Caco-2 (cell line): ENCODE measurements at regions not wholly inside any gene's neighbourhood (a gene's known extent, or its start where the extent isn't known, plus 50 kb on each side); places are given as distances from the start of the nearest gene placed in this dataset.

Source experiments
- BruUV-seq: library from RNA; stranded (reverse); fragments of 400-500 nt; replicated peaks from 2 replicates; lab custom pipeline; 2021; lab: Mats Ljungman, UMichigan
- CTCF ChIA-PET: fragments of 300-600 bp; sonication (Branson Sonifier 250); formaldehyde crosslinking; loops from one replicate; lab custom pipeline; 2022; ENCODE audit warnings: antibody characterized with exemption; lab: Charles Lee
- POLR2A ChIA-PET: fragments of 300-600 bp; sonication (Branson Sonifier 250); formaldehyde crosslinking; loops from one replicate; lab custom pipeline; 2022; ENCODE audit warnings: antibody characterized with exemption; lab: Charles Lee
- DNase-seq, 2 experiments: peaks; one replicate each; pipeline versions ENCODE4 v3.0.0 to v3.0.0-alpha.2; 2020 to 2022
- H3K27me3 ChIP-seq: replicated peaks from 2 replicates; pipeline ENCODE4 v1.6.0; 2011; ENCODE audit warnings: low read length; ENCODE audit not compliant: control insufficient read depth, insufficient read depth
- H3K36me3 ChIP-seq: 2 replicates; pipeline ENCODE4 v1.5.1; 2011; ENCODE audit warnings: low read length; ENCODE audit not compliant: control insufficient read depth, insufficient read depth
- H3K4me1 ChIP-seq: fragments of 250-450 bp; sonication (Bioruptor Pico); 2 replicates; pipeline ENCODE4 v1.5.1; 2020; ENCODE audit warnings: mild to moderate bottlenecking
- H3K4me3 ChIP-seq: 2 replicates; pipeline ENCODE4 v1.5.1; 2011; ENCODE audit warnings: low read depth, mild to moderate bottlenecking, control low read depth, low read length
- H3K9me3 ChIP-seq: fragments of 250-450 bp; sonication (Bioruptor Pico); 2 replicates; pipeline ENCODE4 v1.5.1; 2020; ENCODE audit warnings: mild to moderate bottlenecking, moderate library complexity
- H3K27ac Mint-ChIP-seq: one replicate; pipeline ENCODE4 v1.8.0; 2022; ENCODE audit warnings: mixed read lengths; ENCODE audit not compliant: unreplicated experiment
- H3K27me3 Mint-ChIP-seq: one replicate; pipeline ENCODE4 v1.8.0; 2022; ENCODE audit warnings: mixed read lengths; ENCODE audit not compliant: insufficient read depth, unreplicated experiment
- H3K36me3 Mint-ChIP-seq: one replicate; pipeline ENCODE4 v1.8.0; 2022; ENCODE audit warnings: mild to moderate bottlenecking, mixed read lengths; ENCODE audit not compliant: insufficient read depth, unreplicated experiment
- H3K4me1 Mint-ChIP-seq: one replicate; pipeline ENCODE4 v1.8.0; 2022; ENCODE audit warnings: low read depth, mixed read lengths; ENCODE audit not compliant: unreplicated experiment
- H3K4me3 Mint-ChIP-seq: one replicate; pipeline ENCODE4 v1.8.0; 2022; ENCODE audit warnings: mild to moderate bottlenecking, moderate library complexity, mixed read lengths; ENCODE audit not compliant: unreplicated experiment
- H3K9me3 Mint-ChIP-seq: one replicate; pipeline ENCODE4 v1.8.0; 2022; ENCODE audit warnings: mixed read lengths; ENCODE audit not compliant: unreplicated experiment
- CTCF ChIP-seq, 2 experiments: fragments of 200-600 bp in 1 of 2; IDR thresholded peaks; 1 replicate in 1 of 2; 2 replicates in 1 of 2; pipeline versions ENCODE4 v1.5.1 to v1.8.0; 2011 to 2022; ENCODE audit warnings: antibody characterized with exemption in 1 of 2, control low read depth in 1 of 2, inconsistent platforms in 1 of 2, low read depth in 1 of 2, low read length in 1 of 2, mild to moderate bottlenecking in 1 of 2, moderate library complexity in 1 of 2; ENCODE audit not compliant: insufficient read depth in 1 of 2, severe bottlenecking in 1 of 2, unreplicated experiment in 1 of 2
- intact Hi-C: fragments of 100-400 bp; cut with micrococcal nuclease; formaldehyde crosslinking; loops from one replicate; pipeline ENCODE4 v1.10.0; 2022; ENCODE audit not compliant: unreplicated experiment

DNA sequence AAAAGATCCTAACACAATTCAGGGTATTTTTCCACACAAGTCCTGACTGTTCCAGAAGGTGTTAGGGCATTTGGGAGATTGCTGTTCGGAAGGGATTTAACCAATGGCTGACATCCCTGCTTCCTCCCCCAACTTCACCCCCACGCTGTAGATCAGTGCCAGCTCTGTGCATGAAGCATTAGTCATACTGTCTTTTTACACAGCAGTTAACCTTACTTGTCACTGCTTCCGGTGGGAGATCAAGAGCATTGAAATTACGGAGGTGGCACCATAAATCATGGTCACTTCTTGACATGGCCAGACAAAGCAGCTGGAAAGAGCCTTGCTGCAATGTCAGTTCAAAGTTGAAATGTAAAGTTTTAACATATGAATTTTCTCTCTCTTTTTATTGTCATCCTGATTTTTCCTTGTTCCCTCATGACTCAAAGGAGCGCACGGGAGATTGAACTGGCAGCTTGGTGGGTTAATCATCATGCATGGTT, 70.2 kb downstream of the HRH4 start:
- Histone ChIP-seq H3K4me1 (no peaks in the 10 kb centered on the region), H3K9me3 (no peaks in the 10 kb centered on the region), H3K4me3 (no peak overlapping the region), H3K27me3 (no peaks in the 10 kb centered on the region), H3K36me3 (no peaks in the 10 kb centered on the region)
- no peak overlapping the region for H3K4me3 Mint-ChIP-seq
- ChIA-PET POLR2A (no interaction called here), CTCF (no interaction called here)
- no TSS peak for BruUV-seq
- TF ChIP-seq CTCF (IDR thresholded peaks at IDR 0.05; ENCODE audit: insufficient read depth in 1 of 2, low read depth in 1 of 2, low read length in 1 of 2, severe bottlenecking in 1 of 2, unreplicated experiment in 1 of 2), result no peak
- H3K27me3 Mint-ChIP-seq, result peaks cover 3% of the 10 kb centered on the region
- H3K36me3 Mint-ChIP-seq, result no peaks in the 10 kb centered on the region
- intact Hi-C loops, result no loop called here
- no peak overlapping the region for H3K27ac Mint-ChIP-seq
- no peak for DNase-seq
- H3K9me3 Mint-ChIP-seq, result peaks cover 12% of the 10 kb centered on the region
- H3K4me1 Mint-ChIP-seq, result no peaks in the 10 kb centered on the region

- POLR2A ChIA-PET, result no interaction called here
- no TSS peak for BruUV-seq
- H3K9me3 Mint-ChIP-seq, result peaks cover 12% of the 10 kb centered on the region
- no peaks in the 10 kb centered on the region for H3K36me3 Mint-ChIP-seq
- H3K4me3 ChIP-seq, result no peak overlapping the region
- H3K36me3 ChIP-seq, result no peaks in the 10 kb centered on the region
- no peak overlapping the region for H3K27ac Mint-ChIP-seq
- no peaks in the 10 kb centered on the region for H3K4me1 Mint-ChIP-seq
- DNase-seq, result no peak
- H3K27me3 Mint-ChIP-seq, result peaks cover 3% of the 10 kb centered on the region
- CTCF ChIA-PET, result no interaction called here
- no peak for TF ChIP-seq CTCF (IDR thresholded peaks at IDR 0.05; ENCODE audit: insufficient read depth in 1 of 2, low read depth in 1 of 2, low read length in 1 of 2, severe bottlenecking in 1 of 2, unreplicated experiment in 1 of 2)
- H3K9me3 ChIP-seq, result no peaks in the 10 kb centered on the region
- H3K4me3 Mint-ChIP-seq, result no peak overlapping the region
- intact Hi-C loops, result no loop called here
- H3K4me1 ChIP-seq, result 0 out of 2 replicates have a peak, but pooled peaks cover 5% of the 10 kb centered on the region
- no peaks in the 10 kb centered on the region for H3K27me3 ChIP-seq
Measured at GRCh38 chr18:24534271-24534670, 73.8 kb downstream of the HRH4 start.

DNA sequence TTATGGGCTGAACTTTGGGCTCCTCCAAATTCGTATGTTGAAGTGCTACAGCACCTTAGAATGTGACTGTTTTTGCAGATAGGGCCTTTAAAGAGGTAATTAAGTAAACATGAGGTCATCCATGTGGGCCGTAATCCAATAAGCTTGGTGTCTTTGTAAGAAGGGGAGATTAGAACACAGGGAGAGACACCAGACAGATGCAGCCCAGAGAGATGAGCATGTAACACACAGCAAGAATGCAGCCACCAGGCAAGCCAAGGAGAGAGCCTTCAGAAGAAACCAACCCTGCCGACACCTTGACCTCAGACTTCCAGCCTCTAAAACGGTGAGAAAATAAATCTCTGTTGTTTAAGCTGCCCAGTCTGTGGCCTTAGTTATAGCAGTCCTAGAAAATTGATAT, 74.3 kb downstream of the HRH4 start:
- no peaks in the 10 kb centered on the region for H3K4me1 Mint-ChIP-seq
- ChIA-PET CTCF (no interaction called here), POLR2A (no interaction called here)

More for the DNA sequence above, 74.3 kb downstream of the HRH4 start:
- no peak overlapping the region for H3K4me3 Mint-ChIP-seq
- no peak overlapping the region for H3K4me3 ChIP-seq
- no peak for TF ChIP-seq CTCF (IDR thresholded peaks at IDR 0.05; ENCODE audit: insufficient read depth in 1 of 2, low read depth in 1 of 2, low read length in 1 of 2, severe bottlenecking in 1 of 2, unreplicated experiment in 1 of 2)
- H3K9me3 ChIP-seq, result no peaks in the 10 kb centered on the region
- intact Hi-C loops, result loop anchor here (5.0 kb wide), 1 partner anchor 47 kb away; no protein-coding TSS in a partner anchor
- H3K27me3 Mint-ChIP-seq, result peaks cover 3% of the 10 kb centered on the region
- H3K9me3 Mint-ChIP-seq, result peaks cover 12% of the 10 kb centered on the region
- H3K4me1 ChIP-seq, result 0 out of 2 replicates have a peak, but pooled peaks cover 5% of the 10 kb centered on the region
- no peak for DNase-seq
- H3K27me3 ChIP-seq, result no peaks in the 10 kb centered on the region
- no TSS peak for BruUV-seq
- H3K27ac Mint-ChIP-seq, result no peak overlapping the region
- no peaks in the 10 kb centered on the region for H3K36me3 Mint-ChIP-seq
- no peaks in the 10 kb centered on the region for H3K36me3 ChIP-seq
